Hindlimb muscle (tissue), 1 donor: ENCODE measurements at regions not wholly inside any gene's neighbourhood (a gene's known extent, or its start where the extent isn't known, plus 50 kb on each side); places are given as distances from the start of the nearest gene placed in this dataset.

Experiments
- DNase-seq: peaks from one replicate; pipeline ENCODE4 v3.0.0-alpha.2; 2013

DNA sequence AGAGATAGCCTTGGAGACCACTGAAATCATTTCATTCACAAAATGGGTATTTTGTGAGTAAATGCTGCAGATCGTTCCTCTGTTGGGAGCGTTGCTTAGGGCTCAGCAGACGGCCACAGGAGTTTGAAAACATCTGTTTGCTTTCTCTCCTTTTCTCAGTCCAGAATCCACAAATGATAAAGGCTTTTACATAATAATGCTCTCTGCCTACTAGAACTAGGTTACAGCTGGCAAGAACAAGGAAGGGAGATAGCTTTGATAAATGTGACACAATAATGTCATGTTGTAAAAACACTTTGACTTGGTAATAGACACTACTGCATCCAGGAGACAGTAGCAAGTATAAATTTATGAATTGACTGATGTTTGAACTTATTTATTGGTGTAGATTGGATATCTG, 1072.4 kb upstream of the CDH6 start:
- no peak for DNase-seq

DNA sequence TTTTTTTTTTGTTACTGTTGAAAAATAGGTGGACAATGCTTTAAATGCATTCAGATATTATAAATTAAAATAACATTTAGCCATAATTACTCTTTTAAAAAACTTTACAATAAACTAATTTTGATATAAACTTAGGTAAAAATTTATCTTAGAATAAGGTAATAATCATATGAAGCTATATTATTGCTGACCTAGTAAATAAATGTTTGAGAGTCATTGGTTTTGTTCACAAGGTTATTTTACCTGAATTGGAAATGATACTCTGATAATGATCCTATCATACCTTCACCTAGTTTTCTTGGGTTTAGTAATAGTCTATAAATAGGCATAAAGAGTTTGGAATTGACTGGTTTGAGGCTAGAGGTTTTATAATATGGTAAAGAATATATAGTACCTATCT, 1076.4 kb upstream of the CDH6 start:
- no peak for DNase-seq

- DNase-seq, result no peak
Measured at GRCh38 chr5:30113542-30113941, 1079.9 kb upstream of the CDH6 start.

DNA sequence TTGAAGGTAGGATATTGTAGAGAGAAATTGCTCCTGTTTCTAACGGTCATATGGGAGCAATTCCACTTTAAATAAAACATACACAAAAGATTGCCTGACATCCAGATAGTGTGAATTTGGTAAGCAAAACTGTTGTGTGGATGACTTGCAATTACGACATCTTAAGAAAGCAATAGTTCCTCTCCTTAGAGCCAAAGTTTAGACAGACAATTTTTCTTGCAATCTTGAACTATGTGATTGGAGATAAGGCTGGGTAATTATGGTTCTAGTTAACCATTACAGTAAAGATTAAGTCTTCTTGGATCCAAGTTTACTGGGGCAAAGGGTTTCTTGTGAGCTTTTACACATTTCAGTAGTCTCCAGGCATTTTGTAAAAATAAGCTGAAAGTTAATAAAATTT, 1080.6 kb upstream of the CDH6 start:
- DNase-seq, result no peak

DNA sequence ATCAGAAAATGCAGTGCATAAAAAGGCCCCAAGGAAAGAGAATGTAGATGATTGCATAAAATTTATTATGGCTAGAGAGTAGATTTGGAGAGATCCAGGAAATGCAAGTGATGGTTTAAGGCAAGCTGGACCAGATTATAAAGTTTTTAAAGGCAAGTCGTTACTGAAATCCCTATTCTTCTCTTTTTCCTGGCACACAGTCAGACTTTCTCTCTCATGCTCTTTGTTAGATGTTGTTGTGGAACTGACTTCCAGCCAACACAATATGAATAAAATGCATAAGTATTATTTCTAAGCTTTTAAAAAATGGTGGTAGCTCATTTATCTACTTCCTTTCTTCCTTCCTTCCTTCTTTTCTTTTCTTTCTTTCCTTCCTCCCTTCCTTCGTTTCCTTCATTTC, 1085.4 kb upstream of the CDH6 start:
- DNase-seq, result peak; percentile 30

DNA sequence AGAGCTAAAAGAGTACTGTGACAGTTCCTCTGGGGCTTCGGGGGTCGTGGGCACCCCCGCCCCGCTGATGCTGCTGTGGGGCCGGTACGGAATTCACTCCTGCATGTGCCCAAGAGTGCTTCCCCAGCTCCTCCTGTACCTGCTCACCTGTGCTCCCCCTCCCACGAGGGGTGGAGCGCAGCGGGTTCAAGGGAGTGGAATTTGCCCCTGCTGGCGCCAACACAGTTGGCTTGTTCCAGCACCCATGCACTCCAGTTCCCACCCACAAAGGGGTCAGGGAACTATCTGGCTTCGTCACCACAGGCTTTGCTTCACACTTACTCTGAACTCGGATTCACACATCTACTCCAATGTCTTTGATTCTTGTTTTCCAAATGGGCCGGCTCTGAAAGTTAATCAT, 1086.9 kb upstream of the CDH6 start:
- no peak for DNase-seq

- DNase-seq, result no peak
Measured at GRCh38 chr5:30104872-30105596, 1088.5 kb upstream of the CDH6 start.

DNA sequence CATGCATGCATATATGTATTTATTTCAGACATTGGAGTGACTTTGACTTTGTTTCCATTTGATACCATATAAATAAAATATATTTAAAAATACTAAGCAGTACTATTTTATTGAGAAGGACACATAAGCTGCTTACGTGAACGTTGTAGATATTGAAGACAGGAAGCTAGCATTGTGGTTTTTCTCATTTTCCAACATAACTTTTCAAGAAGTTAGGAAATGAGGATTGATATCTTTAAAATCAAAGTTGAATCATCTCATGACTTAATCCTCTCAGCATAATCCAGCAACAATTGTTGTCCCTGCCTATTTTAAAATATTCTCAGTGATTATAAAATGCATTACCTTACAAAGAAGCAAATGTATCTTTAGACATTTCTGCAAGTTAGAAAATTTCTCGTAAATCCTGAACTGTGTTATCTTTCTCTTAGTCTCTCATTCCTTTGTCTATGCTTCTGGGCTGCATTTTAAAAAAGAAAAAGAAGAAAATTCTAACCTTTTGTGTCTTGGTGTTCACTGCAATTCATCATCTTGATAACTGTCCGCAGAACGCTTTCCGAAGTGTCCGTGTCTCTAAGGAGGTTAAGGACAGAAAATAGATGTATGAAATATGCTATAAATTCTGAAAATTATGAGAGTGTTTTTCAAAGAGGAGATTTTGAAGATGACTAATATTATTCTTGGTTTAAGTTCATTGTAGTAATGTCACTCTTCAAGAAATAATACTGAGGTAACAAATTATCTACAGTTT, 1089.9 kb upstream of the CDH6 start:
- no peak for DNase-seq

DNA sequence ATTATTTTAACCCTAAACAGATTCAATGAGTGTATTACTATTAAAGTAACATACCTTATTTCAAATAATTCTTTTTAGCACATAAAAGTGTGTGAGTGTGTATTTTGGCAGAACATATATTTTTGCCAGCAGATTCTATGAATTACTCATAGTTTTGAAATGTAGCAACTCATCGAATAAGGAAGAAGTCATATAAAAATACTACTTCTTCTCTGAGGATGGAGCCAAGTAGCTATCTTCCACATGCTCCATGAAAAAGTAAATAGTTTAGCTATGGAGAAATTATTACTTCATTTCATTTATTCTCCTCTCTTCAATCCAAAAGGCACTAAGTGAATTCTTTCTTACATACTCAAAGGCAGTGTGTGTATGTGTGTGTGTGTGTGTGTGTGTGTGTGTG, 1090.4 kb upstream of the CDH6 start:
- no peak for DNase-seq

- no peak for DNase-seq
Measured at GRCh38 chr5:30102185-30102584, 1091.3 kb upstream of the CDH6 start.

GRCh38 chr5:30100929-30101328, 1092.6 kb upstream of the CDH6 start:
- DNase-seq, result no peak

GRCh38 chr5:30100148-30100713, 1093.3 kb upstream of the CDH6 start:
- DNase-seq, result no peak

DNA sequence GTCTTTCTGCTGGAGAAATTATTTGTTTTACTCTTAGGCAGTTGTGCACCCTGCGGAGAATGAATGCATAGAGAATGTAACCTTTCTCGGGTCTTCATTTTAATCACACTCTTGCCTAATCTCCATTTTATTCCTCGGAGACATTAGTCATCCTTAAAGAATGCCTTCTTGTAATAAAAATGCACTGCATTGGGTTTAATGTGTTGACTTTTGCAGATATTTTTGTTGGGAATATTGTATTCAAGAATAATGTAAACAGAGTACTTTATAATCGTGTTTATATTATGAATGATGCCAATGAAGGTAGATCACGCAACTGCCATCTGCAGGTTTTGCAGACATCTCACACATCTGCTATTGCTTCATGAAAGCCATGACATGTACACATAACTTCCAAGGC, 1093.9 kb upstream of the CDH6 start:
- no peak for DNase-seq

DNA sequence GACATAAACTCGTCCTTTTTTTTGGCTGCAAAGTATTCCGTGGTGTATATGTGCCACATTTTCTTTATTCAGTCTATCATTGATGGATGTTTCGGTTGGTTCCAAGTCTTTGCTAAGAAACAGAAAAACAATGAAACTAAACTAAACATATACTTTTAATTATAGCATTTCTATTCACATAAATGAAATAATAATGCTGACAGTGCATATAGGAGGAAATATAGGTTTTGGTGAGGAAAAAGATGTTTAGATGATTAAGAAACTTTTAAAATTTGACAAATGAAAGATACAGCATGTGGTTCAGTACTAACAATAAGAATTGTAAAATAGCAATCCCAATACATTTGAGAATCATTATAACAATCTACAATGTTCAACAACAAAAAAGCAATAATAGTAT, 1094.5 kb upstream of the CDH6 start:
- no peak for DNase-seq

DNA sequence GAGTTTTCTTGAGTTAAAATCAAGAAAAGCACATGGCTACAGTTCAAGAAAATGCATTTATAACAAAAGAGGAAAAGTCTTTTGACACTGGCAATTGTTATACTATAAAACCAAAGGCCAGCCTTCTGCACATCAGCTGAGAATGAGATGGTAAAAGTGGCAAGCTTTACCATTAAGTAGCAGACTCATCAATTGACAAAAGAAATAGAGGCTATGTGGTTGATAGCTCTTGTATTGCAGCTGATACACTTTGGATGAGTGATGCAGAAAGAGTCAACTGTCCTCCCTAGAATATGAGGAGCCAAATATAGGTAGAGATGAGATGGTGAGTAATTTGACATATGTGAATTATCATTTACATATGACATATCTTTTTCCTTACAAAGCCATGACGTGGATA, 1100.9 kb upstream of the CDH6 start:
- no peak for DNase-seq

GRCh38 chr5:30069441-30070263, 1123.8 kb upstream of the CDH6 start:
- DNase-seq, result no peak

DNA sequence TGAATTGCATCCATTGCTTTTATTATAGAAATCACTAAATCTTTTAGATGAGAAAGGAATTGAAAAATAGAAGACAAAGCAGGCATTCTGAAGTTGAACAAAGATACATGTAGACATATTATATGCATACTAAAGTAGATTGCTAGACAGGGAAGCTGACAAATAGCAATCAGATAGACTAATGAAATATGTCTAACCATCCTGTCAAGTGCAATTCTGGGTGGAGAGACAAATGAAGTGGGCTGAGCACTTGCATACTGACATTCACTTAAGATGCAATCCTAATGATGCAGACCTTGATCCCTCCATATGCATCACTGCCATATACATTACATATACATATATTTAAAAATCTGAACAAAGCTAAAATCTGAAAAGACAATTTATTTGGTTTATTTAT, 1130.0 kb upstream of the CDH6 start:
- no peak for DNase-seq

- no peak for DNase-seq
Measured at GRCh38 chr5:30051976-30052375, 1141.5 kb upstream of the CDH6 start.

DNA sequence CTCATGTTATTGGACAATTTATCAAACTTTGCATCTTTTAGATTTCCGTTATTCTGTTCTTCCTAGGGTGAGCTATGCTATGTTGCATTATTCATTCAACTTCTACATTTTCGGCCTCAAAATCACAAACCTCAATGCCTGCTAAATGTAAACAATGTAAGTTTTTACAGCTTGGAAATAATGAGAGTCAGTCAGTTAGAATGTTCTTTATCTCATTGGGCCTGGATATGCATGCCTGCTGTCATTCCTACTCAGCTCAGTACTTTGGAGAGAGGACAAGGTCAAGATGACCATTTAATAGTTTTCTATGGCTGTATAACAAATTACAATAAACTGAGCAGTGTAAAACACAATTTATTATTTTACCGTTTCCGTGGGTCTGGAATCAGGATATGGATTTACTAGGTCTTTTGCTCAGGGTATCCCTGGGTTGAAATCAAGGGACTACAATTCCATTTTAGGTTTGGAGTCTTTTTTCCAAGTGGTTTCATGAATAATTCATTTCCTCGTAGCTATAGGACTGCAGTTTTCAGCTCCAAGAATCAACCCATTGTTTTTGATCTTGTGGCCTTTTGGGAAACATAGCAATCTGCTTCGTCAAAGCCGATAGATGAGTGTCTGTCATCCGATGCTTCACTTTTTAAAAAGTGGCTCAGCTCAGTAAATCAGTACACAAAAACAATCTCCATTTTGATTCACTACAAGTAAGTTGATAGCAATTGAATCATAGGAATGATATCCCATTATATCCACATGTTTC, 1143.2 kb upstream of the CDH6 start:
- DNase-seq, result no peak

DNA sequence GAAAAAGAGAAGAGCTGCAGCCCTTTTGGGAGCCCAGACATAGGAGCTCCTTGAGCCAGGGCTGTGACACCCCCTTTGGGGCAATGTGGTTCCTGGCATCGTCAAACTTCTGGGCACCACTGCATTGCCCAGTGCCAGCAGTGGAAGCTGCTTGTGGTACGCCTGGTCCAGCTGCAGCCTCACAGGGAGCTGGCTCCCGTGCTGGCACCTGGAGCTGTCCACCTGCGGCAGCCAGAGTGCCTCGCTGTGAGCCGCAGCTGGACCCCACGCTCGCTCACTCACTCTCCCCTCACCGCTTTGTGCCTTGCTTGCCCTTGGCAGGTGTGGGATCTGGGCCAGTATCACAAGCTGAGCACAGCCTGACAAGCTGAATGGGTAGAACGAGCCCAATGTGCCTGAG, 1150.8 kb upstream of the CDH6 start:
- DNase-seq, result no peak

DNA sequence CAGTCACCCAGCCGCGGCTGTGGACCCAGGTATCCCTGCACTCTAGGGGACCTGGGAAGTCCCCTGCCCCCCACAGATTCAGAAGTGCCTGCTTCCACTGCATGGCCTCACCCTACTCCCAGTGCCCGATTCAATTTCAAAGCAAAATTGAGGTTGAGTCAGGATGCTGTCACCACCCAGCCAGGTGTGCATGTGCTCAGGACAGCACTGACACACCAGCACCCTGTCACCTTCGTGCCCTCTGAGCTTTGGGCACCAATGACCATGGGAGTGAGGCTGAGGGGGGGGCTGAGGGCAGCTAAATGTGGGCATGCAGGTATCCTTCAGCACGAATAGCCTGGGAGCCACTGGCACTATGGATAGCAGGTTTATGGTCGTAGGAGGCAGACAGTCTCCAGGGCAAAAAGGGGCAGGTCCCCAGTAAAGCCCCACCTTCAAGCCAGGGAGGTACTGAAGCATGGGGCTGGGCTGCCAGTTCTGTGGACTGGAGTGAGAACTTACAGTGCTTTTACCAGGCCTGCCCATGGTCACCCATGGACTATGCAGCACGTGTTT, 1151.6 kb upstream of the CDH6 start:
- DNase-seq, result no peak

DNA sequence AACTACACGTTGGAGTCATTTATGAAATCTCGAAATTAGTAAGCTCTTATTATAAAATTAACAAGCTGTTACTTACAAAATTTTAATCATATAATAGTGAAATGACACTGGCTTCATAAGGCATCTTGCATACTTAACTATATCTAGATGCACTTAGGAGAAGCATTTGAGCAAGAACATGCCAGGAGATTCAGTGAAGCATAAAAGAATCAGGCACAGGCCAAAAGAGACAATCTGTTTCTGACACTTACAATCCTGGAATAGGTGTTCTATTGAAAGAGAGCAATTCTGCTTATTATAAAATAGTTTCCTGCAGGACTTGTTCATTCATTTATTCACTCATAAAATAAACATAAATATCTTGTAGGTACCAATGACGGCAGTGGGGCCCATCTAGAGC, 1152.2 kb upstream of the CDH6 start:
- DNase-seq, result no peak
